ENCODE measurements at regions not wholly inside any gene's neighbourhood (a gene's known extent, or its start where the extent isn't known, plus 50 kb on each side); places are given as distances from the start of the nearest gene placed in this dataset.

DNA sequence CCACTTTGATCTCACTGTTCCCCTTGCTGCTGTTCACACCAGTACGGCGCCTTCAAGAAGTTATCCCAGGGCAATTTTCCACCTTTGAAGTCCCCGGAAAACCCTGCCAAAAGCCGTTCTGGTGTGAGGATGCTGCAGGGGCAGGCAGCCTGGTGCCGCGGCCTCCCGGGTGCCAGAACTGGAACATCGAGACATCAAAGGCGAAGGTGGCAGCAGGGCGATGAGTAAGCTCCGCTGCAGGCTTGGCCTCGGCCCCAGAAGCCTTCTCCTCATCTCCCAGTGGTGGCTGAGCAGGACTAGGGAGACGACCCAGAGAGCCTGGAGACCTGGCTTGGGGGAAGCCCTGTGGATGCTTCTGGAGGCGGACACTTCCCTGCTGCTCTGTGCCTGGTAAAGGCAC lies 115.3 kb upstream of the MSX2 start:
- Mint-ChIP-seq H3K27ac (no peak overlapping the region), H3K4me3 (no peak overlapping the region), H3K27me3 (ENCODE audit: low read depth) (peaks cover 4% of the 10 kb centered on the region), H3K4me1 (ENCODE audit: low read depth) (no peaks in the 10 kb centered on the region), H3K9me3 (no peaks in the 10 kb centered on the region), H3K36me3 (ENCODE audit: low read depth) (no peaks in the 10 kb centered on the region)
- DNase-seq (ENCODE audit: low spot score) = no peak

DNA sequence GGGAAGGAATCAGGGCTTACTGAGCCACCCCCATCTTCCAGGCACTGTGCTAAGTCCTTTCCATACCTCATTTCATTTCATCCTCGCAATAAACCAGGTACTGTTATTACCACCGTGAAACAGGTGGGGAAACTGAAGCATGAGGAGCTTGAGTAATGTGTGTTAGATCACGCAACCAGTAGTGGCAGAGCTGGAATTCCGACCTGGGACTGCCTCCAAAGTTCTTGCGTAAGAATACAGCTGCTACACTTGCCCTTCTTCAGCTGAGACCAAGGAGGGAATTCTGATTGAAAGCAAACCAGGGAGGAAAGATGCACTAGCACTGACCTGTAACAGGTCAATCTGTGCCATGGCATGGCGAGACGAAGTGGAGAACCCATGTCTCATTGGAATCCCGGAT lies 113.4 kb upstream of the MSX2 start:
- Mint-ChIP-seq H3K4me1 (ENCODE audit: low read depth) (no peaks in the 10 kb centered on the region), H3K4me3 (no peak overlapping the region), H3K27me3 (ENCODE audit: low read depth) (peaks cover 4% of the 10 kb centered on the region), H3K36me3 (ENCODE audit: low read depth) (no peaks in the 10 kb centered on the region), H3K9me3 (no peaks in the 10 kb centered on the region), H3K27ac (no peak overlapping the region)
- DNase-seq (ENCODE audit: low spot score) = no peak

DNA sequence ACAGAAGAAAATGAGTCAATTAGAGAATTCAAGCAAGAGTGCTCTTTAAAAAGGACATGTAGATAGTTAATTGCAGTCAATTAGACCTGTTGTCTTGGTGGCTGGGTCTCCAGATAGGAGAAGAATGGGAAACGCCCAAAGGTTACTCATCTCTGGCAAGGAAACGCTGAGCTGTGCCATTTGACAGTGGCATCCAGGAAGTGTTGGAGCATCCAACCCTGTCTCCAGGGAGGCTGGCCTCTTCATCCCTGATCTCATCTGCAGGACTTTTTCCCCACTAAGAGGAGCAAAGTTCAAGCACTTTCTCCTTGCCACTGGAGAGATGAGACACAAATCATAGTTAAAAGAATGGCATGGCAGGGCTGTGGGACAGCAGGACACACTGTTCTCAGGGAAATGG lies 111.7 kb upstream of the MSX2 start:
- Mint-ChIP-seq H3K4me1 (ENCODE audit: low read depth) (no peaks in the 10 kb centered on the region), H3K4me3 (no peak overlapping the region), H3K9me3 (no peaks in the 10 kb centered on the region), H3K27ac (no peak overlapping the region), H3K27me3 (ENCODE audit: low read depth) (no peaks in the 10 kb centered on the region), H3K36me3 (ENCODE audit: low read depth) (no peaks in the 10 kb centered on the region)
- DNase-seq (ENCODE audit: low spot score) = no peak

DNA sequence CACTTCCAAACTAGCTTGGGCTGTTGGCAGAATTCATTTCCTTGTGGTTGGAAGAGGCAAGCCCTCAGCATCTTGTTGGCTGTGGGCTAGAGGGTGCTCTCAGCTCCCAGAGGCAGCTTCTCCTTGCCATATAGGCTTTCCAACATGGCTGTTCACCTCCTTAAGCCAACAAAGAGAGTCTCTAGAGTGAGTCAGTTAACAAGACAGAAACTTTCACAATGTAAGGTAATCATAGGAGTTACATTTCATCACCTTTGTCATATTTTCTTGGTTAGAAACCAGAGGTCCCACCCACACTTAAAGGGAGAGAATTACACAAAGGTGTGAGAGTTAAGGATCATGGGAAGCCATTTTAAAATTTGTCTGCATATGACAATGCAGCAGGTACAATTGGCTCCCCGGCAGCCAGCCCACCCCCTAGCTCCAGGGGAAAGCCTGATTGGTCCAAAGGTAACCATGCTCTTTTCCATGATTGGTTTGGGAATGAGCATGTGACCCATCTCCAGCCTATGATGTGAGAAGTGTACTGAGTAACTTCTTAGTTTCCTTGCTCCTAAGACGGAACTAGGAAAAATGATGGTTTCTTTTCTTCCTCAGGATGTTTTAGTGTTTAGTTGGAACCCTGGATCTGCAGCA lies 109.8 kb upstream of the MSX2 start:
- Mint-ChIP-seq H3K27ac (no peak overlapping the region), H3K36me3 (ENCODE audit: low read depth) (no peaks in the 10 kb centered on the region), H3K4me3 (no peak overlapping the region), H3K9me3 (no peaks in the 10 kb centered on the region), H3K27me3 (ENCODE audit: low read depth) (no peaks in the 10 kb centered on the region), H3K4me1 (ENCODE audit: low read depth) (no peaks in the 10 kb centered on the region)
- no peak for DNase-seq (ENCODE audit: low spot score)

DNA sequence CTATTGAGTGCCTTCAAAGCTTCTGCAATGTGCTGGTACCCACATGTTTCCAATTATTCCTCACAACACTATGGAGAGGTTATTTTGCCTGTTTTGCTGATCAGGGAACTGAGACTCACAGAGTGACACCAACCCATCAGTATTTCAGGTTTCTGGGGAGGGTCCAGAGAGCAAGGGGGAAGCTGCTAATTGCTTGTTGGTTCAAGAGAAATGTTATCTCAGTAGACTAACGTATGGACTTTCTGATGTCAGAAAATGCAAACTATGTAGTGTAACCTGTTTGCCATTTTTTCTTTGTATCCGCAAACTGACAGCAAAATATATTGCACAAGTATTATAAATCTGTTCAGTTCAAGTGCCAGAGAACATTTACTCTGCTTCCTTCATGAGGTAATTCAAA lies 108.3 kb upstream of the MSX2 start:
- no peak overlapping the region for H3K4me3 Mint-ChIP-seq
- no peak overlapping the region for H3K27ac Mint-ChIP-seq
- no peaks in the 10 kb centered on the region for H3K9me3 Mint-ChIP-seq
- H3K36me3 Mint-ChIP-seq (ENCODE audit: low read depth) = no peaks in the 10 kb centered on the region
- H3K4me1 Mint-ChIP-seq (ENCODE audit: low read depth) = no peaks in the 10 kb centered on the region
- DNase-seq (ENCODE audit: low spot score) = no peak
- H3K27me3 Mint-ChIP-seq (ENCODE audit: low read depth) = no peaks in the 10 kb centered on the region

DNA sequence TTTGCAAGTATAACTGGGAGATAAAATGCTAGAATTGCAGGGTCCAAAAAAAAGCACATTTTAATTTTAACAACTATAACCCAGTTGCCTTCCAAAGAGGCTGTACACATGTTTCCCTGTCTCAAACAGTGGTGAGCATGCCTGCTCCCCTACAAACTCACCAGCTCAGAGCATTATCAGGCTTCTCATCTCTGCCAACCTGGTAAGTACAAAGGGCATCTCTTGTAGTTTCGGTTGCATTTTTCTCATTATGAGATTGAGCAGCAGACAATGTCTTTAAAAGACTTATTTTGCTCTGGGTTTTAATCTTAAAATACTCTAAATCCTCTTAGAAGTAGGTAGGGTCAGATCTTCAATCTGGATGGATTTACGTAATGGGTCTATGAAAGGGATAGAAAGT lies 107.1 kb upstream of the MSX2 start:
- Mint-ChIP-seq H3K4me3 (no peak overlapping the region), H3K36me3 (ENCODE audit: low read depth) (no peaks in the 10 kb centered on the region), H3K27me3 (ENCODE audit: low read depth) (no peaks in the 10 kb centered on the region), H3K4me1 (ENCODE audit: low read depth) (no peaks in the 10 kb centered on the region), H3K9me3 (no peaks in the 10 kb centered on the region), H3K27ac (no peak overlapping the region)
- DNase-seq (ENCODE audit: low spot score) = no peak

DNA sequence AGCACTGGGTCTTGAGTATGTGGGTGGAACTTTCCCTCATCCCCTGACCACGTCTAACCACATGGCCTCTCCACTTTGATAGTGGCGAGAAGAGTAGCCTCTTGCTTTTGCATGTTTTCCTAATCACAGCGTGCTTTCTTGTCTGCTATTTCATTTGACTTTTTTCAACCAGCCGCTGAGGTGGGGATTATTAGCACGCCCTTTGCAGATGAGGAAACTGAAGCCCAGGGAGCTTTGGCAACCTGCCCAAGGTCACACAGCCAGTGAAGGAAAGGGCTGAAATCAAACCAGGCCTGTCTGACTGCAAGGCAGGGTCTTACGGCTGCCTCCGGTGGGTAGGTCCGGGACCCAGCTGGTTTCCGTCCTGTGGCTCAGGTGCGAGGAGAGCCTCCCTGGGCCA lies 106.5 kb upstream of the MSX2 start:
- Mint-ChIP-seq H3K36me3 (ENCODE audit: low read depth) (no peaks in the 10 kb centered on the region), H3K4me3 (no peak overlapping the region), H3K27me3 (ENCODE audit: low read depth) (no peaks in the 10 kb centered on the region), H3K9me3 (no peaks in the 10 kb centered on the region), H3K4me1 (ENCODE audit: low read depth) (no peaks in the 10 kb centered on the region), H3K27ac (no peak overlapping the region)
- no peak for DNase-seq (ENCODE audit: low spot score)

DNA sequence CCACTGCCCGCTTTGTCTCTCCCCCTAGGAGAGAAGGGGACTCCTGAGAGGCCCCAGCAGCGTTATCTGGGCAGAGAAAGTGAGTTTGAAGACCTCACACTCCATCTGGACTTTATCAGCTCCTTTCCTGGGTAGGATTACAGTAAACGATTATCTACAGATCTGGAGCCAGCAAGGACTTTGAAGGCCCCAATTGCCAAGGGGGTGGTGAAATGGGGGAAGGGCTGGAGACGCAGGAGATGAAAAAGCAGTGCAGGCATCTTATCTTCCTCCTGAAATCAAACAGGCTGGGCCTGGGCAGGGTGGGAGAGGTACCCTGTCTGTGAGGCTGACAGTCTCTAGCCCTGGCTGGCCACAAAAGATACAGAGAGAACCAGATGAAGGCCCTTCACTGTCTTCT lies 105.8 kb upstream of the MSX2 start:
- no peak for DNase-seq (ENCODE audit: low spot score)
- no peaks in the 10 kb centered on the region for H3K4me1 Mint-ChIP-seq (ENCODE audit: low read depth)
- no peaks in the 10 kb centered on the region for H3K36me3 Mint-ChIP-seq (ENCODE audit: low read depth)
- H3K4me3 Mint-ChIP-seq = no peak overlapping the region
- no peaks in the 10 kb centered on the region for H3K9me3 Mint-ChIP-seq
- no peaks in the 10 kb centered on the region for H3K27me3 Mint-ChIP-seq (ENCODE audit: low read depth)
- H3K27ac Mint-ChIP-seq = no peak overlapping the region

DNA sequence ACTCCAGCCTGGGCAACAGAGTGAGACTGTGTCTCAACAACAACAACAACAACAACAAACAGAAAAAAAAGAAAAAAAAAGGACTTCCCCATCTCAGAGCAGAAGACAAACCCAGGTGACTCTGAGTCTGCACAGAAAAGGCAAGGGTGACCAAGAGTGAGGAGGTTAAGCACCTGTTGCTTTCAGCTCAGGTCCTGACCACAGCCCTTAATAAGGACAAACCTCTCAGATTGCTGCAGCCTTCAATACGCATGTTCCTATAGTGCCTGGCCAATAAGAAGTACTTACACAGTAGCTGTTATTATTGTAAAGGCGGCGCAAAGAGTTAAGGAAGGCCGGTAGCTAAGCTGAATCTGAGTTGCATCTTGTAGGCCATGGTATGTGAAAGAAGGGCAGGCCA lies 102.3 kb upstream of the MSX2 start:
- Mint-ChIP-seq H3K27ac (no peak overlapping the region), H3K36me3 (ENCODE audit: low read depth) (no peaks in the 10 kb centered on the region), H3K9me3 (no peaks in the 10 kb centered on the region), H3K4me3 (no peak overlapping the region), H3K4me1 (ENCODE audit: low read depth) (no peaks in the 10 kb centered on the region), H3K27me3 (ENCODE audit: low read depth) (no peaks in the 10 kb centered on the region)
- DNase-seq (ENCODE audit: low spot score) = no peak

DNA sequence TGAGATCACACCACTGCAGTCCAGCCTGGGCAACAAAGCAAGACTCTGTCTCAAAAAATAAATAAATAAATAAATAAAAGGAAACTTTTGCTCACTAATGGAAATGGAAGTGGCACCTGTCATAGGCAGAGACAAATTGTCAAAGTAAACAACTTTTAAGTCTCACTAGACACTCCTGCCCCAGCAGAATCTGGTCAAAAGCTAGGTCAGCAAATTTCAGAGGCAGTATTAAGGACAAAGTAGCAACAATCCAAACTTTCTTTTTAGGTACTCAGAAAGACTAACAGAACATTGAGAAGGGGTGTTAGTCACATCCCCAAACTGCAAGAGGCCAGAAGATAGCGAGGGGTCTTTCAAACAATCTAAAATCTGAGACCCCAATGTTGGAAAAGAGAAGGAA lies 101.4 kb upstream of the MSX2 start:
- no peaks in the 10 kb centered on the region for H3K4me1 Mint-ChIP-seq (ENCODE audit: low read depth)
- no peak overlapping the region for H3K27ac Mint-ChIP-seq
- no peaks in the 10 kb centered on the region for H3K27me3 Mint-ChIP-seq (ENCODE audit: low read depth)
- no peaks in the 10 kb centered on the region for H3K36me3 Mint-ChIP-seq (ENCODE audit: low read depth)
- no peaks in the 10 kb centered on the region for H3K9me3 Mint-ChIP-seq
- no peak for DNase-seq (ENCODE audit: low spot score)
- H3K4me3 Mint-ChIP-seq = no peak overlapping the region

DNA sequence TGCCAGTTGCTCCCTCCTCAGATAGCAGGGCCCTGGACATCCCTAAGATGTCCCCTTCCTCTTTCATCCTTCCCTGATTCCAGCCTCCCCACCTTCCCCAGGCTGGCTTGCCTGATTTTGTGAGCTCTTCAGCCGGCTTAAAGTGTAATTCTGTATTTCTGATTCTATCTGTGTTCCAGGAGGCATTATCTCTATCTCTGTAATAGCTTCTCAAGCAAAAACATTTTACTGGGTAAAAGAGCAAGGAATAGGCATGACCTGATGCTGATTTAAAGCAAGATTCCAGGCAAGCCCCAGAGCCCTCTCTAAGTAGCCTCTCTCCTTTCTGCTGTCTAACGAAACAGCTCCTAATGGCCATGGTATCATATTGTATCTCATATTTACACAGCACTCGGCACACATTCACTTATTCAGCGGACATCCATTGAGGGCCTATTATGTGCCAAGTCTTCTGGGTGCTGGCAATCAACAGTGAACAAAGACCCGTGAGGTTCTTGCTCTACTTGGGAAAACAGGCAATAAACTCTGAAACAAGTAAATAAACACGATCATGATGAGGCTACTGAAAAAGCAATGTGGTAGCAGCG lies 100.9 kb upstream of the MSX2 start:
- Mint-ChIP-seq H3K9me3 (no peaks in the 10 kb centered on the region), H3K27ac (no peak overlapping the region), H3K36me3 (ENCODE audit: low read depth) (no peaks in the 10 kb centered on the region), H3K27me3 (ENCODE audit: low read depth) (no peaks in the 10 kb centered on the region), H3K4me3 (no peak overlapping the region), H3K4me1 (ENCODE audit: low read depth) (no peaks in the 10 kb centered on the region)
- no peak for DNase-seq (ENCODE audit: low spot score)

DNA sequence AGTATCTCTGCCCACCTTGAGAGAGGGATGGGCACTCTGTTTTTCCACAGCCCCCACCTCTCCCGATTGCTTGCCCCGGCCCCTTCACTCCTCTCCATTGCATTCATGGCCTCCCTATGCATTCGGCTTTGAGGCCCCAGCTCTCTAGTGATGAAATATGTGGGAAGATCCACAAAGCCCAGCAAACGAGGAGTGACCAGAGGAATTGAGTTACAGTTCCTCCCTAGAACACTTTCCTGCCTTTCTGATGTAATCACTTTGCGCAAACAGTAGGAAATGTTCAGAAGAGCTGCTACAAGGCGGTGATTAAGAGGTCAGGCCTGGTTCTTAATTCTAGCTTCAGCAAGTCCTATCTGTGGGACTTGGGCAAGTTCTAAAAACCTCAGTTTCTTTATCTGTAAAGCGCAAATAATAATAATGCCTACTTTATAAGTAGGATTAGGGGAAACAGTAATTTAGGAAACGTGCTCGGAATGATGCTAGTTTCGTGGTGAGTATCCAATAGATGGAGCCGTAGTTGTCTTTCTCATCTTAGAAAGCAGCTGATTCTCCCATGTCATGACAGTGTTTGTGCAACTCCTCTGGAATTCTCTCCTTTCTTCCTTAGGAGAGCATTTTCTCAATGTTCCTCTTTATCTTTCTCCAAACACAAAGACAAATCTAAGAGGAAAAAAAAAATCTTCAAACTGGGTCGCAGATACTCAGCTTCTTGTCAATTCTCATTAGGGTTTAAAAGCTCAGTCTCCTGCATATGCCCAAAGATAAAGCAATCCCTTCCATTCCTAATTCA lies 99.5 kb upstream of the MSX2 start:
- Mint-ChIP-seq H3K9me3 (no peaks in the 10 kb centered on the region), H3K4me1 (ENCODE audit: low read depth) (no peaks in the 10 kb centered on the region), H3K27ac (no peak overlapping the region), H3K4me3 (no peak overlapping the region), H3K27me3 (ENCODE audit: low read depth) (no peaks in the 10 kb centered on the region), H3K36me3 (ENCODE audit: low read depth) (no peaks in the 10 kb centered on the region)
- no peak for DNase-seq (ENCODE audit: low spot score)

DNA sequence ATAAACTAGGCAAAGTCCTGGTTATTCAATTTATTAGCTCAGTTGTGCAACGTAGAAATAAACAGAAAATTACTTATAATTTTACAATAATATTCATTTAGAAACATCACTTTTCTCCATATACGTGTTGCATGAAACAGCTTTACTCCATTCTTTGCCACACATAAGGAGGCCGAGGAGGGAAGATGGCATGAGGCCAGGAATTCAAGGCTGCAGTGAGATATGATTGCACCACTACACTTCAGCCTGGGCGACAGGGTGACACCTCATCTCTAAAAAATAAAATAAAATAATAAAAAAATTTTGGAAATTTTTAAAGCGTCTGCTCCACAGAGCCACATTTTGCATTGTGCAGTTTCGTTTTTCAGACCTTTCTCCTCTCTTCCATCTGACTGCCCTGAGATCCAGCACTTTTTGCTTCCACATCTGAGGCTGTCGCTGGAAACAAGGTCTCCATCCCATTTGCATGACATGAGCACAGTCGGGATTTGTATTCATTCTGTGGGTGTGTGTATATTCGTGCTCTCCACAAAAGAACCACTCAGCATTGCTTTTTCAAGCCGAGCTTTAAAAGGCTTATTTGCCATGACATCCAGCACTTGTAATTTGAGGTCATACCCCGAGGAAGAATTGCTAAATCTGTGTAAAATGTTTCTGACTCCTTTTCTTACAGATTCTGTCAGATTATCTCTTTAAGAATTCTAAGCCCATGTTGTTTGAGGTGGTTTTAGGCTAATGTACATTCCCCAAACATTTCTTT lies 98.6 kb upstream of the MSX2 start:
- Mint-ChIP-seq H3K9me3 (no peaks in the 10 kb centered on the region), H3K4me1 (ENCODE audit: low read depth) (no peaks in the 10 kb centered on the region), H3K27ac (no peak overlapping the region), H3K36me3 (ENCODE audit: low read depth) (no peaks in the 10 kb centered on the region), H3K4me3 (no peak overlapping the region), H3K27me3 (ENCODE audit: low read depth) (no peaks in the 10 kb centered on the region)
- no peak for DNase-seq (ENCODE audit: low spot score)

DNA sequence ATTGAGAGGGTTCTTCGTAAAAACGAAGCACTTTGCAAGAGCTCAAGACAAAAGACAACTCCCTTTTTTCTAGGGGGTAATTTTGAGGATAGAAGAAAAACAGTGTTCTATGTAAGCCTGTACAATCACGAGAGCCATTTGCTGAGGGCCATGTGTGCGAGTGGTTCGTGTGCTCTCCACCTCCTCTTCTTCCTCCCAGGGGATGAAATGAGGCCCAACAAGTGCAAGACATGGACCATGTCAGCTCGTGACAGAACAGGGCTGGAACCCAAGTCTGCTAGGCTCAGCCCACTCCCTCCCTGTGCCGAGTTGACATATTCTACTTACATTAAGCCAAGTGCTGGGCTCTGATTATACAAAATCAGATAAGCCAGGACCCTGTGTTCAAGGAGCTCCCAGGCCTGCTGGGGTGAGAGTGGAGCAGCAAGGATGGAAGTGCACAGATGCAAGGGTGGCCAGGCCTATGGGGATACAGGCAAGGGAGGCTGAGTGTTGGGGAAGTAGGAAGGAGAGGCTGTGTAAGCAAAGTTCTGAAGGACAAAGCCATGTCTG lies 97.9 kb upstream of the MSX2 start:
- Mint-ChIP-seq H3K4me3 (no peak overlapping the region), H3K27me3 (ENCODE audit: low read depth) (no peaks in the 10 kb centered on the region), H3K27ac (no peak overlapping the region), H3K36me3 (ENCODE audit: low read depth) (no peaks in the 10 kb centered on the region), H3K9me3 (no peaks in the 10 kb centered on the region), H3K4me1 (ENCODE audit: low read depth) (no peaks in the 10 kb centered on the region)
- no peak for DNase-seq (ENCODE audit: low spot score)
